Lung (tissue), 11 donors: ENCODE measurements at regions not wholly inside any gene's neighbourhood (a gene's known extent, or its start where the extent isn't known, plus 50 kb on each side); places are given as distances from the start of the nearest gene placed in this dataset.
A peak's percentile ranks its signal among the peaks of the same experiment; 100 is the strongest.

ENCODE experiments used
- ATAC-seq: fragments of 200-7000 bp; cut with Tn5 transposase; one replicate; pipeline ENCODE4 v1.9.1; 2020; ENCODE audit warnings: moderate number of reproducible peaks; ENCODE audit not compliant: insufficient read depth, low FRiP score
- DNase-seq, 3 donors: peaks; one replicate each; pipeline ENCODE4 v3.0.0-alpha.2; 2013 to 2017
- H3K27ac ChIP-seq, 2 donors: one replicate each; pipeline ENCODE4 v1.5.1; 2013; ENCODE audit warnings: mild to moderate bottlenecking in 2 of 2, moderate library complexity in 2 of 2, control low read depth in 1 of 2, inconsistent platforms in 1 of 2, low read depth in 1 of 2, low read length in 1 of 2
- H3K27me3 ChIP-seq, 3 donors: one replicate each; pipeline ENCODE4 v1.5.1; 2013; ENCODE audit warnings: low read length in 2 of 3; ENCODE audit not compliant: control insufficient read depth in 3 of 3, insufficient read depth in 3 of 3
- H3K36me3 ChIP-seq, 4 donors: one replicate each; pipeline ENCODE4 v1.5.1; 2013; ENCODE audit warnings: low read length in 4 of 4, mild to moderate bottlenecking in 1 of 4, moderate library complexity in 1 of 4; ENCODE audit not compliant: control insufficient read depth in 4 of 4, insufficient read depth in 4 of 4
- H3K4me1 ChIP-seq, 5 donors: one replicate each; pipeline ENCODE4 v1.5.1; 2013; ENCODE audit warnings: low read length in 5 of 5, mild to moderate bottlenecking in 2 of 5, moderate library complexity in 1 of 5; ENCODE audit not compliant: control insufficient read depth in 5 of 5, insufficient read depth in 5 of 5
- H3K4me3 ChIP-seq: one replicate; pipeline ENCODE4 v1.5.1; 2013; ENCODE audit warnings: mild to moderate bottlenecking, control low read depth, moderate library complexity
- H3K9ac ChIP-seq, 2 donors: one replicate each; pipeline ENCODE4 v1.5.1; 2013; ENCODE audit warnings: low read length in 2 of 2, control low read depth in 1 of 2; ENCODE audit not compliant: insufficient read depth in 1 of 2
- H3K9me3 ChIP-seq, 4 donors: one replicate each; pipeline ENCODE4 v1.5.1; 2013; ENCODE audit warnings: low read length in 3 of 4, mild to moderate bottlenecking in 1 of 4, moderate library complexity in 1 of 4; ENCODE audit not compliant: control insufficient read depth in 4 of 4, insufficient read depth in 3 of 4
- CTCF ChIP-seq: IDR thresholded peaks from 2 replicates; pipeline ENCODE4 v1.5.1; 2012; ENCODE audit warnings: mild to moderate bottlenecking; ENCODE audit errors: control extremely low read depth, extremely low read depth
- WGBS, 2 donors: extraction: QIAGEN DNeasy Blood & Tissue Kit; methylation state at CpG; one replicate each; pipeline ENCODE4 v1.1.7; 2013; 5-methylcytosine and 5-hydroxymethylcytosine counted together
- donor health status: control.
- donor health status: control.
- donor health status: Bipolar disorder and iron deficiency.
- donor health status: healthy.
- donor health status: DM: yes; HTN: yes; CAD: no.

- Histone ChIP-seq H3K9ac (no peak overlapping the region), H3K9me3 (no peaks in the 10 kb centered on the region), H3K4me1 (peaks cover 0 to 12% (median 0%) of the 10 kb centered on the region in 5 donors), H3K27me3 (no peaks in the 10 kb centered on the region), H3K27ac (no peak overlapping the region), H3K4me3 (no peak overlapping the region), H3K36me3 (no peaks in the 10 kb centered on the region)
- DNase-seq, result peak; percentile 50 to 94 (median 93)
- 64 to 78% methylated on average over 1 of the region's 1 CpG for WGBS, 2 donors
- TF ChIP-seq CTCF, result no peak
- no peak for ATAC-seq
These were observed 205.2 kb upstream of the EDIL3 start for GRCh38 chr5:84589926-84590325.

- Histone ChIP-seq H3K27ac (no peak overlapping the region), H3K36me3 (no peaks in the 10 kb centered on the region), H3K9ac (no peak overlapping the region), H3K4me3 (no peak overlapping the region), H3K27me3 (no peaks in the 10 kb centered on the region), H3K9me3 (no peaks in the 10 kb centered on the region), H3K4me1 (peaks cover 0 to 12% (median 0%) of the 10 kb centered on the region in 5 donors)
- no peak for DNase-seq
- WGBS, 2 donors, result 80 to 90% methylated on average over 5 of the region's 5 CpGs
- no peak for ATAC-seq
- TF ChIP-seq CTCF, result no peak
These were observed 200.5 kb upstream of the EDIL3 start for GRCh38 chr5:84585218-84585617.

GRCh38 chr5:84578226-84578625, 193.5 kb upstream of the EDIL3 start:
- no peak for ATAC-seq
- Histone ChIP-seq H3K36me3 (no peaks in the 10 kb centered on the region), H3K9me3 (no peaks in the 10 kb centered on the region), H3K27ac (no peak overlapping the region), H3K4me3 (no peak overlapping the region), H3K27me3 (no peaks in the 10 kb centered on the region), H3K4me1 (no peaks in the 10 kb centered on the region), H3K9ac (no peak overlapping the region)
- no peak for TF ChIP-seq CTCF
- no peak for DNase-seq
- WGBS, 2 donors, result 87 to 90% methylated on average over 5 of the region's 5 CpGs

GRCh38 chr5:84573017-84573712, 188.5 kb upstream of the EDIL3 start:
- TF ChIP-seq CTCF, result no peak
- Histone ChIP-seq H3K9ac (no peak overlapping the region), H3K4me3 (no peak overlapping the region), H3K27me3 (no peaks in the 10 kb centered on the region), H3K4me1 (peaks cover 0 to under 1% (median 0%) of the 10 kb centered on the region in 5 donors), H3K27ac (no peak overlapping the region), H3K36me3 (no peaks in the 10 kb centered on the region), H3K9me3 (no peaks in the 10 kb centered on the region)
- no peak for DNase-seq
- 88 to 92% methylated on average over 3 of the region's 3 CpGs for WGBS, 2 donors
- no peak for ATAC-seq
